ENCODE measurements at regions not wholly inside any gene's neighbourhood (a gene's known extent, or its start where the extent isn't known, plus 50 kb on each side); places are given as distances from the start of the nearest gene placed in this dataset.

DNA sequence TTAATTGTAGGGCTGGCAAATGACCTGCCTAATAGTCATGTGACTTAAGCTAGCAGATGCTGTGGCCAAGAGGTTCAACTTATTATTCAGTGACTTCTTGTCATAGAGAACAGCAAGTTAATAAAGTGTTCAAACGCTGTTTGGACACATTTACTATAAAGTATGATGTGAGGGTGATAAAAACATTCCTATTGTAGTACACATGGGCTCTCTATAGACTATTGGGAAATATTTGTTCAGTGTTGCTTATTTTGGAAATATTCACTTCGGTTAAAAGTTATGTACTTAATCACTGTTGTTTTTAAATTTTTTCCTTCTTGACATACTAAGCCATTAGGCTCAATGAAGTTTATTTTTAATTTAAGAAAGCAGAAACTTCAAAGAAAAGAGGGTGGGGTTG is 345.0 kb downstream of the NNT start:
- TF ChIP-seq, protein P1, sequence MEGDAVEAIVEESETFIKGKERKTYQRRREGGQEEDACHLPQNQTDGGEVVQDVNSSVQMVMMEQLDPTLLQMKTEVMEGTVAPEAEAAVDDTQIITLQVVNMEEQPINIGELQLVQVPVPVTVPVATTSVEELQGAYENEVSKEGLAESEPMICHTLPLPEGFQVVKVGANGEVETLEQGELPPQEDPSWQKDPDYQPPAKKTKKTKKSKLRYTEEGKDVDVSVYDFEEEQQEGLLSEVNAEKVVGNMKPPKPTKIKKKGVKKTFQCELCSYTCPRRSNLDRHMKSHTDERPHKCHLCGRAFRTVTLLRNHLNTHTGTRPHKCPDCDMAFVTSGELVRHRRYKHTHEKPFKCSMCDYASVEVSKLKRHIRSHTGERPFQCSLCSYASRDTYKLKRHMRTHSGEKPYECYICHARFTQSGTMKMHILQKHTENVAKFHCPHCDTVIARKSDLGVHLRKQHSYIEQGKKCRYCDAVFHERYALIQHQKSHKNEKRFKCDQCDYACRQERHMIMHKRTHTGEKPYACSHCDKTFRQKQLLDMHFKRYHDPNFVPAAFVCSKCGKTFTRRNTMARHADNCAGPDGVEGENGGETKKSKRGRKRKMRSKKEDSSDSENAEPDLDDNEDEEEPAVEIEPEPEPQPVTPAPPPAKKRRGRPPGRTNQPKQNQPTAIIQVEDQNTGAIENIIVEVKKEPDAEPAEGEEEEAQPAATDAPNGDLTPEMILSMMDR (conservative IDR thresholded peaks at IDR 0.05; ENCODE audit: low read depth, low read length), result no peak

DNA sequence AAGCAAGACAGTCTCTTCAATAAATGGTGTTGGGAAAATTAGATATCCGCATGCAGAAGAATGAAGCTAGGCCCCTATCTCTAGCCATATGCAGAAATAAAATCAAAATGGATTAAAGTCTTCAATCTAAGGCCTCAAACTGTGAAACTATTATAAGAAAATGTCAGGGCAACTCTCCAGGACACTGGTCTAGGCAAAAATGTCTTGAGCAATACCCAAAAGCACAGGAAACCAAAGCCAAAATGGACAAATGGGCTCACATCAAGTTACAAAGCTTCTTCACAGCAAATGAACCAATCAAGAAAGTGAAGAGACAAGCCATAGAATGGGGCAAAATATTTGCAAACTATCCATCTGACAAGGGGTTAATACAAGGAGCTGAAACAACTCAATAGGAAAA is 338.8 kb downstream of the NNT start:
- DNase-seq (ENCODE audit: low read depth), result no peak
- TF ChIP-seq, protein P1 (conservative IDR thresholded peaks at IDR 0.05; ENCODE audit: low read depth, low read length), result no peak
- H3K4me3 ChIP-seq (ENCODE audit: low read depth, low read length), result no peak overlapping the region

More for the DNA sequence above, 345.0 kb downstream of the NNT start:
- H3K4me3 ChIP-seq (ENCODE audit: low read depth, low read length), result no peak overlapping the region
- DNase-seq (ENCODE audit: low read depth), result no peak

DNA sequence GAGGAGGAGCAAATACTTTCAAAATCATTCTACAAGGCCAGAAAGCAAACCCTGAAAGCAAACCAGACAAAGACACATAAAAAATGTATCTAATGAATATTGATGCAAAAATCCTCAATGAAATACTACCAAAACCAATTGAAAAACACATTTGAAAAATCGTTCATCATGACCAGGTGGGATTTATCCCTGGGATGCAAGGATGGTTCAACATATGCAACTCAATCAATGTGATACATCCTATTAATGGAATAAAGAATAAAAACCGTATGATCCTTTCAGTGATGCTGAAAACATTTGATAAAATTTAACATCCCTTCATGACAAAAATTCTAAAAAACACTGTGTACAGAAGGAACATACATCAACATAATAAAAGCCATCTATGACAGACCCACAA is 337.6 kb downstream of the NNT start:
- no peak for DNase-seq (ENCODE audit: low read depth)
- H3K4me3 ChIP-seq (ENCODE audit: low read depth, low read length), result no peak overlapping the region
- TF ChIP-seq, protein P1 (conservative IDR thresholded peaks at IDR 0.05; ENCODE audit: low read depth, low read length), result no peak

DNA sequence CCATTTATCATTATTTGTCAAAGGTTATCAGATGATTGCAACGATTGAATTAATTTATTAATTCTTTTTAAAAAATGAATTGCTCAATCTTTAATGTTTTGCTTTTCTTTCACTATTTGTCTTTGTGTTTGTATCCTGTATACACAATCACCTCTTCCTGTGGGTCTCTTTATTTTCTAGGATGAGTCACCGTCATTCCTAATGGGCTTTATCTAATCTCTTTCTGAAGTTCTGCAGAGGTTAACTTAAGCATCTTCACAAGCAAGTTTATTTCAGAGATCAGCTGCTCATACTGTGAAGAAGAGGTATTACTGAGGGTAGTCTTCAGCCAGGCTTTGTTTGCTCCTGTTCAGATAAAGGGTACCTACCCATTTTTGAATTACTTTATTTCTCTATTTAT is 323.9 kb downstream of the NNT start:
- no peak overlapping the region for H3K4me3 ChIP-seq (ENCODE audit: low read depth, low read length)
- no peak for DNase-seq (ENCODE audit: low read depth)
- TF ChIP-seq, protein P1 (conservative IDR thresholded peaks at IDR 0.05; ENCODE audit: low read depth, low read length), result no peak

DNA sequence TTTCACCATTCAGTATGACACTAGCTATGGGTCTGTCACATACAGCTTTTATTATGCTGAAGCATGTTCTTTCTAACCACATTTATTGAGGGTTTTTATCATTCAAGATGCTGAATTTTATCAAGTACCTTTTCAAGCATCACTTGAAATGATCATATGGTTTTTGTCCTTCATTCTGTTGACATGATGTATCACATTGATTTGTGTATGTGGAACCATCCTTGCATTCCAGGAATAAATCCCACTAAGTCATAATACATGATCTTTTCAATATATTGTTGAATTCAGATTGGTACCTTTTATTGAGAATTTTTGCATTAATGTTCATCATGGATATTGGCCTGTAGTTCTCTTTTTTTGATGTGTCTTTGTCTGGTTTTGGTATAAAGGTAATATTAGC is 317.4 kb downstream of the NNT start:
- no peak overlapping the region for H3K4me3 ChIP-seq (ENCODE audit: low read depth, low read length)
- TF ChIP-seq, protein P1 (conservative IDR thresholded peaks at IDR 0.05; ENCODE audit: low read depth, low read length), result no peak
- no peak for DNase-seq (ENCODE audit: low read depth)

DNA sequence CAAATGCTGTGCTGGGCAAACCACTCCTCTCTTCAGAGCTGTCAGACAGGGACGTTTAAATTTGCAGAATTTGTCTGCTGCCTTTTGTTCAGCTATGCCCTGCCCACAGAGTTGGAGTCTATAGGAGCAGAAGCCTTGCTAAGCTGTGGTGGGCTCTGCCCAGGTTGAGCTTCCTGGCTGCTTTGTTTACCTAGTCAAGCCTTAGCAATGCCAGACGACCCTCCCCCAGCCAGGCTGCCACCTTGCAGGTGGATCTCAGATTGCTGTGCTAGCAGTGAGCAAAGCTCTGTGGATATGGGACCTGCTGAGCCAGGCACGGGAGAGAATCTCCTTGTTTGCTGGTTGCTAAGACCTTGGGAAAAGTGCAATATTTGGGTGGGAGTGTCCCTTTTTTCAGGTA is 314.9 kb downstream of the NNT start:
- DNase-seq (ENCODE audit: low read depth), result no peak
- H3K4me3 ChIP-seq (ENCODE audit: low read depth, low read length), result no peak overlapping the region
- TF ChIP-seq, protein P1 (conservative IDR thresholded peaks at IDR 0.05; ENCODE audit: low read depth, low read length), result no peak

DNA sequence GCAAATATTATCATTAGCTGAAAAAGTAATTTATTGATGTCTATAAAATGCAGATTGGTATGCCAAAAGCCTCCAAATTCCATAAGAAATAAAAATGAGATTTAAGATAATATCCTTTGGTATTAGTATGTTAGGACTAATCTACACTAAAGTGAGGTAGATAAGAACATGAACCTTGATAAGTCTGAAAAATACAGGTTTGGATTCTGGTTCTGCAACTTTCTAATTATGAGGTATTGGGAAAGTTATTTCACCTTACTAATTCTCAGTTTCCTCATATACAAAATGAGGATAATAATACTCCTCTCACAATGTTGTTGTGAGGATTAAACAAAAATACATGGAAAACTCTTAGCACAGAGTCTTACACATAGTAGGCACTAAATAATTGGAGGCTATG is 300.1 kb downstream of the NNT start:
- DNase-seq (ENCODE audit: low read depth), result no peak
- no peak overlapping the region for H3K4me3 ChIP-seq (ENCODE audit: low read depth, low read length)
- TF ChIP-seq, protein P1 (conservative IDR thresholded peaks at IDR 0.05; ENCODE audit: low read depth, low read length), result no peak
